ENCODE measurements at regions not wholly inside any gene's neighbourhood (a gene's known extent, or its start where the extent isn't known, plus 50 kb on each side); places are given as distances from the start of the nearest gene placed in this dataset.

DNA sequence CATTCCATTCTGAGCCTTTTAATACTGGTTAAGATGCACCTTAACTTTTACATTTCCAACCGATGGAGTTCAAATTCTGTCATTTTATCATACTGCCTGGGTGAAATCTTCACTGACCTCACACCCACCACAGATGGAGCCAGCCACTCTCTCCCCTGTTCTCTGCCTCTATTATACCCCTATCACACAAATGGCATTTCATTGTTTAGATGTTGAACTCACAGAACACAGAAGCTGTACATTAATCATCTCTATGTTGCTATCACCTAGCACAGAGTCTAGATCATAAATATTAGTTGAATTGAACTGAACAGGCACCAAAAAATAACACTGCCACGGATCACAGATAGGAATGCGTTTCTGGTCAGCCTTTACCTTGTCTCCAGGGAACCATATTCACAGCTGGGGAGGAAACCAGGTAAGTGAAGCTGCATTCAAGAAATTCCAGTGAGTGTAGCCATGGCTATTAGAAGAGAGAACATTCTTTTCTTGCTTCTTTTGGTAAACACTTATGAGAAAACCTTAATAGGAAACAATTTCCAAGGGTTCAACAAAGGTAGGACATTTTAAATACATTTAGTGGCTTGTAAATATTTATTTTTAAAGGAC, 194.9 kb upstream of the RMST start:
- ChIA-PET CTCF (no interaction called here), POLR2A (no interaction called here)
- no peak overlapping the region for H3K27ac ChIP-seq (ENCODE audit: insufficient read depth in 1 of 2, low read depth in 1 of 2, low read length in 2 of 2, poor library complexity in 1 of 2, severe bottlenecking in 2 of 2)

DNA sequence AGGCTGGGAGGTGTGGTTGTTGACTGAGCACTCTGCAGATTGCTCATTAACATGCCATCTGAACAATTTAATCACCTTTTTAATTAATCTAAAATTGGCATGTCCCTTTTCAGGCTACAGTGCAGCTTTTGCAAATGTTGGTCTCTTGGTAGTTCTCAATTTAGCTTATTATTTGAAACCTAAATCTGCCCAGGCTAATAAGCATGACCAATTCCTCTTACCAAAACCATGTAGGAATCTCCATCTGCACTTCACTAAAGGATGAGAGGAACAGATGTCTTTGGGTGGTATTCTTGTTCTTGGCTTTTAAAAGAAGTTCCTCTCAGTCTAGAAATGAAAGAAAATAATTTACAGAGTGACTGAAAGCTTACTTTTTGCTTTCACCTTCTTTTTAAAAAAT, 190.1 kb upstream of the RMST start:
- CTCF ChIA-PET, result no interaction called here
- DNase-seq, result no peak
- Histone ChIP-seq H3K27ac (ENCODE audit: insufficient read depth in 1 of 2, low read depth in 1 of 2, low read length in 2 of 2, poor library complexity in 1 of 2, severe bottlenecking in 2 of 2) (no peak overlapping the region), H3K4me1 (ENCODE audit: control extremely low read depth in 1 of 4, control insufficient read depth in 4 of 4, insufficient read depth in 4 of 4, low read length in 3 of 4) (no peaks in the 10 kb centered on the region), H3K36me3 (ENCODE audit: control insufficient read depth in 4 of 4, insufficient read depth in 4 of 4, low read length in 3 of 4) (no peaks in the 10 kb centered on the region), H3K4me3 (ENCODE audit: control insufficient read depth in 1 of 7, extremely low read depth in 1 of 7, insufficient read depth in 4 of 7, low read depth in 2 of 7, low read length in 6 of 7) (no peak overlapping the region), H3K27me3 (replicated peaks in 2 of 5; ENCODE audit: control insufficient read depth in 4 of 5, insufficient read depth in 5 of 5, low read length in 4 of 5) (peaks cover 0 to 27% (median 3%) of the 10 kb centered on the region in 5 experiments), H3K9me3 (ENCODE audit: control extremely low read depth in 1 of 5, control insufficient read depth in 4 of 5, insufficient read depth in 2 of 5, low read depth in 1 of 5, low read length in 4 of 5) (peaks cover 0 to 2% (median 0%) of the 10 kb centered on the region in 5 experiments)
- POLR2A ChIA-PET, result no interaction called here

More for the DNA sequence above, 194.9 kb upstream of the RMST start:
- no peaks in the 10 kb centered on the region for H3K4me1 ChIP-seq (ENCODE audit: control extremely low read depth in 1 of 4, control insufficient read depth in 4 of 4, insufficient read depth in 4 of 4, low read length in 3 of 4)
- DNase-seq, result no peak
- H3K9me3 ChIP-seq (ENCODE audit: control extremely low read depth in 1 of 5, control insufficient read depth in 4 of 5, insufficient read depth in 2 of 5, low read depth in 1 of 5, low read length in 4 of 5), result peaks cover 0 to 2% (median 0%) of the 10 kb centered on the region in 5 experiments
- no peak overlapping the region for H3K4me3 ChIP-seq (ENCODE audit: control insufficient read depth in 1 of 7, extremely low read depth in 1 of 7, insufficient read depth in 4 of 7, low read depth in 2 of 7, low read length in 6 of 7)
- WGBS (ENCODE audit: insufficient coverage), result 100% methylated on average over 2 of the region's 3 CpGs
- H3K36me3 ChIP-seq (ENCODE audit: control insufficient read depth in 4 of 4, insufficient read depth in 4 of 4, low read length in 3 of 4), result no peaks in the 10 kb centered on the region
- no peaks in the 10 kb centered on the region for H3K27me3 ChIP-seq (replicated peaks in 2 of 5; ENCODE audit: control insufficient read depth in 4 of 5, insufficient read depth in 5 of 5, low read length in 4 of 5)

DNA sequence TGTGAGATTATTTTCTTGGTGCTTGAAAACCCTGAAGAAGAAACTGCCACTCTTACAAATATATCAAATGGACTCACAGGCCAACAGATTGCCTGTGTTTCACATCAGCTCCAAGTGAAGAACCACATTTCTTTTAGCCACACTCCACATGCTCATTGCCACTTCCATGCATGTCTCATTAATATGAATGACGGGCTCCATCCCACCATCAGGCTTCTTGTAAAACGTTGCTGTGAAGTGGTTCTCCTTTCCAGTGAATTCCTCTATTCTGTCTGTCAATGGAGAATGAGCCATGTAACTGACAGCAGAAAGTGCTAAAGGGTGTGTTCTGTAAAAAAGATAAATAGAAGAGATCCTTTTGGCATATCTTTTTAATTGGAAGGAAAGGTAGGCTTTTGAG, 188.2 kb upstream of the RMST start:
- ChIA-PET CTCF (no interaction called here), POLR2A (no interaction called here)
- Histone ChIP-seq H3K4me3 (ENCODE audit: control insufficient read depth in 1 of 7, extremely low read depth in 1 of 7, insufficient read depth in 4 of 7, low read depth in 2 of 7, low read length in 6 of 7) (no peak overlapping the region), H3K4me1 (ENCODE audit: control extremely low read depth in 1 of 4, control insufficient read depth in 4 of 4, insufficient read depth in 4 of 4, low read length in 3 of 4) (no peaks in the 10 kb centered on the region), H3K27me3 (replicated peaks in 2 of 5; ENCODE audit: control insufficient read depth in 4 of 5, insufficient read depth in 5 of 5, low read length in 4 of 5) (peaks cover 0 to 27% (median 3%) of the 10 kb centered on the region in 5 experiments), H3K9me3 (ENCODE audit: control extremely low read depth in 1 of 5, control insufficient read depth in 4 of 5, insufficient read depth in 2 of 5, low read depth in 1 of 5, low read length in 4 of 5) (peaks cover 0 to 2% (median 0%) of the 10 kb centered on the region in 5 experiments), H3K27ac (ENCODE audit: insufficient read depth in 1 of 2, low read depth in 1 of 2, low read length in 2 of 2, poor library complexity in 1 of 2, severe bottlenecking in 2 of 2) (no peak overlapping the region), H3K36me3 (ENCODE audit: control insufficient read depth in 4 of 4, insufficient read depth in 4 of 4, low read length in 3 of 4) (no peaks in the 10 kb centered on the region)
- WGBS (ENCODE audit: insufficient coverage), result no CpG with 5 or more reads among the region's 2 CpGs
- DNase-seq, result no peak

DNA sequence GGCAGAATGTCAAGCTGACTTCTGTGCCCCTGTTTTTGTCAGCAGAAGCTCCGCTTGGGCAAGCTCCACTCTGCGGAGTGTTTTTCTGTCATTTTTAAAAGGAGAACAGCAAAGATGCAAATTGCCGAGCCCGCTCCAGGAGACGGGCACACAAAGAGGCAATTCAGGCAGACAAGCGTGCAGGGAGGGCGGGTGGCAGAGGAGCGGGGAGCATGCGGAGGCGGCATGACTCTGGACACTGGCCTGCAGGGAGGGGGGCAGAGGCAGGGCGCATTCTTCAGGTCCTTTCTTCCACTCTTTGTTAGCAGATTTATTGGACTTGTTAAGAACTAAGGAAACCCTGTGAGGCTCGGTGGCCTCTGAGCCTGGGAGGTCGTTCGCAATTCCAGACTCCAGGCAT, 187.3 kb upstream of the RMST start:
- Histone ChIP-seq H3K9me3 (ENCODE audit: control extremely low read depth in 1 of 5, control insufficient read depth in 4 of 5, insufficient read depth in 2 of 5, low read depth in 1 of 5, low read length in 4 of 5) (peaks cover 0 to 2% (median 0%) of the 10 kb centered on the region in 5 experiments), H3K27ac (ENCODE audit: insufficient read depth in 1 of 2, low read depth in 1 of 2, low read length in 2 of 2, poor library complexity in 1 of 2, severe bottlenecking in 2 of 2) (no peak overlapping the region), H3K4me3 (ENCODE audit: control insufficient read depth in 1 of 7, extremely low read depth in 1 of 7, insufficient read depth in 4 of 7, low read depth in 2 of 7, low read length in 6 of 7) (no peak overlapping the region), H3K27me3 (replicated peaks in 2 of 5; ENCODE audit: control insufficient read depth in 4 of 5, insufficient read depth in 5 of 5, low read length in 4 of 5) (peaks cover 0 to 27% (median 3%) of the 10 kb centered on the region in 5 experiments), H3K4me1 (ENCODE audit: control extremely low read depth in 1 of 4, control insufficient read depth in 4 of 4, insufficient read depth in 4 of 4, low read length in 3 of 4) (no peaks in the 10 kb centered on the region), H3K36me3 (ENCODE audit: control insufficient read depth in 4 of 4, insufficient read depth in 4 of 4, low read length in 3 of 4) (no peaks in the 10 kb centered on the region)
- ChIA-PET CTCF (no interaction called here), POLR2A (no interaction called here)
- WGBS (ENCODE audit: insufficient coverage), result 16% methylated on average over 12 of the region's 14 CpGs
- DNase-seq, result no peak

DNA sequence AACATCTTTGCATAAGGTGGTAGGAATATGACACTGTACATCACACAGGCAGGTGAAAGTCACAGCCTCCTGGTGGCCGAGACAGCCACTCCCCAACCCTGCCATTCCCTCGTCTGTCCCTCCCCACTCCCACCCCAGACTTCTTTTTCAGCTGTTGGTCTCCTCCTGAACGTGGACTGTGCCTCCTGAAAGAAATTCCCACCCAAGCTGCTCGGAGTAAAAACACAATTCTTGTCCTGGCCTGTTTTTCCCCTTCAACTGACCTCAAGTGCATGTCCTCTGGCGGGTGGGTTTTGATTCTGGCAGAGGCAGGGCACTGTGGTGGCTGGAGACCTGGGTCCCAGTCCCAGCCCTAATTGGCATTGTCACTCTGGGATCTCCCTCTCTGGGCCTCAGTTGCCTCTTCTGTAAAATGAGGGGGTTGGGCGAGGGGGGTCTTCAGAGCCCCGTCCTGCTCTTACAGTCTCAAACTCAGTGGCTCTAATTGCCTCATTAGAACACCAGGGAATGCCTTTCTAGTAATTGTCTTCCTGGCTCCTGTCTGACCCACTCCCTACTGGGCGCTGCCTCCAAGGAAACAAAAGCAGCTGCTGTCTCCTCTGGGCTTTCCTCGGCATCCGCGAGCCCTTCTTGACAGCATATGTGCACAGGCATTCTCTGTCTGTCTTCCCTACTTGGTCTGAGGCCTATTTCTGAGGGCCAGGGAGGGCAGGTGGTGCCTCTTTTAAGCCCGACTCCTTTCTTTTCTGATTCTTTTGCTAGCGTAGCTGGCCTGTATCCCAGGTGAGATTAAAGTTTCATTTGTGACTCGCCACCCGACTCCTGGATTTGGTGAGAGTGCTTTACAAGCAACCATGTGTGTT, 186.6 kb upstream of the RMST start:
- H3K36me3 ChIP-seq (ENCODE audit: control insufficient read depth in 4 of 4, insufficient read depth in 4 of 4, low read length in 3 of 4), result no peaks in the 10 kb centered on the region
- H3K9me3 ChIP-seq (ENCODE audit: control extremely low read depth in 1 of 5, control insufficient read depth in 4 of 5, insufficient read depth in 2 of 5, low read depth in 1 of 5, low read length in 4 of 5), result peaks cover 0 to 2% (median 0%) of the 10 kb centered on the region in 5 experiments
- H3K4me3 ChIP-seq (ENCODE audit: control insufficient read depth in 1 of 7, extremely low read depth in 1 of 7, insufficient read depth in 4 of 7, low read depth in 2 of 7, low read length in 6 of 7), result no peak overlapping the region
- DNase-seq, result no peak
- POLR2A ChIA-PET, result no interaction called here
- 83% methylated on average over 12 of the region's 15 CpGs for WGBS (ENCODE audit: insufficient coverage)
- peaks cover 0 to 27% (median 3%) of the 10 kb centered on the region in 5 experiments for H3K27me3 ChIP-seq (replicated peaks in 2 of 5; ENCODE audit: control insufficient read depth in 4 of 5, insufficient read depth in 5 of 5, low read length in 4 of 5)
- no peaks in the 10 kb centered on the region for H3K4me1 ChIP-seq (ENCODE audit: control extremely low read depth in 1 of 4, control insufficient read depth in 4 of 4, insufficient read depth in 4 of 4, low read length in 3 of 4)
- CTCF ChIA-PET, result no interaction called here
- no peak overlapping the region for H3K27ac ChIP-seq (ENCODE audit: insufficient read depth in 1 of 2, low read depth in 1 of 2, low read length in 2 of 2, poor library complexity in 1 of 2, severe bottlenecking in 2 of 2)

DNA sequence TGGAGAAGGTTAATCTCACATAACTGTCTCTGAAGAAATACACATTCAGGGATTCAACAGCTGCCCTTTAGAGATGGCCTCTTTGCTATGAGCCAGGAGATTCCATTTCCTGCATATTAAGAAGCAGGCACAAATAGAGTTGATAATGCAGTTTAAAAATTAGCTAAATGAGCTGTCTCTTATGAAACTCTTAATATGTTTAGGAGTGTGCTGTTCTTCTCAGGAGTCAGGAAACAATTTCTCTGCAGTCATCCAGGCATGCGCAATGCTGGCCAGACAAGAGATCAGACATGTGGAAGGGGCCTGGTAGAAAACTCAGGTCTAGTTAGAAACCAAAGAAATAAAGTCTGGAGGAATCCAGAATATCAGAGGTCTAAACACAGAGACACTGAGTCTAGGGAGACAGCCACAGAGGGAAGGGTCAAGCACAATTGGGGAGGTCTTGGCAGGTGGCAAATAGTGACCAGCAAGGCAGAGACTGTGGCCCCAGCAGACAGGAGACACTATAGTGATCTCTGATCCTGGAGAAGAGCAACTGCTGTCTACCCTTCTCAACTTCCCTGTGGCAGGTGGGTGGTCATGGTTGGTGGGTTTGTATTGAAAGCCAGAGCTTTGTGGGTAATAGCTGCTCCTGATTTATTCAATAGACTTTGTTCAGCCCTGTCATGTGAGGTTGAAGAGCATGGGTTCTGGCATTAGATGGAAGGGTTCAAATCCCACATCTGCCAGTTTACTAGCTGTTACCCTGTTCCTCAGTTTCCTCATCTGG, 185.8 kb upstream of the RMST start:
- POLR2A ChIA-PET, result no interaction called here
- no peaks in the 10 kb centered on the region for H3K36me3 ChIP-seq (ENCODE audit: control insufficient read depth in 4 of 4, insufficient read depth in 4 of 4, low read length in 3 of 4)
- H3K27ac ChIP-seq (ENCODE audit: insufficient read depth in 1 of 2, low read depth in 1 of 2, low read length in 2 of 2, poor library complexity in 1 of 2, severe bottlenecking in 2 of 2), result no peak overlapping the region
- peaks cover 0 to 2% (median 0%) of the 10 kb centered on the region in 5 experiments for H3K9me3 ChIP-seq (ENCODE audit: control extremely low read depth in 1 of 5, control insufficient read depth in 4 of 5, insufficient read depth in 2 of 5, low read depth in 1 of 5, low read length in 4 of 5)
- peaks cover 0 to 27% (median 3%) of the 10 kb centered on the region in 5 experiments for H3K27me3 ChIP-seq (replicated peaks in 2 of 5; ENCODE audit: control insufficient read depth in 4 of 5, insufficient read depth in 5 of 5, low read length in 4 of 5)
- no CpG with 5 or more reads among the region's 1 CpG for WGBS (ENCODE audit: insufficient coverage)
- no peak for DNase-seq
- H3K4me1 ChIP-seq (ENCODE audit: control extremely low read depth in 1 of 4, control insufficient read depth in 4 of 4, insufficient read depth in 4 of 4, low read length in 3 of 4), result no peaks in the 10 kb centered on the region
- CTCF ChIA-PET, result no interaction called here
- H3K4me3 ChIP-seq (ENCODE audit: control insufficient read depth in 1 of 7, extremely low read depth in 1 of 7, insufficient read depth in 4 of 7, low read depth in 2 of 7, low read length in 6 of 7), result no peak overlapping the region

DNA sequence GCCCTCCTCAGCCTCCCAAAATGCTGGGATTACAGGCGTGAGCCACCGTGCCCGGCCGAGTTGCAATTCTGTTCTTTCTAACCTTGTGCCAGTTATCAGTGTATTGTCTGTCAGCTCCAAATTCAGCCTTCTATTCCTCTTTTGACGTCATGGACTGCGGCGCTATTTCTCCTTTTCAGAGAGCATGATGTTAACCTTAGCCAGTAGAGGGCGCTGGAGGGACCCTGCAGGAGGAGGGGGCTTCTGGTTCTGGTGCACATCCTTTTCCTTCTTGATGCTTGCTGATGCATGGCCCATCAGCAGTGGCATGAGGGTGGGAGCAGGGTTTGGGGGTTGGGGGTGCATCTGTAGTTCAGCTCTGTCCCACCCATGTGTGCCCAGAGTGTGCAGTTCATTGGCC, 179.3 kb upstream of the RMST start:
- no peaks in the 10 kb centered on the region for H3K4me1 ChIP-seq (ENCODE audit: control extremely low read depth in 1 of 4, control insufficient read depth in 4 of 4, insufficient read depth in 4 of 4, low read length in 3 of 4)
- H3K27me3 ChIP-seq (replicated peaks in 2 of 5; ENCODE audit: control insufficient read depth in 4 of 5, insufficient read depth in 5 of 5, low read length in 4 of 5), result no peaks in the 10 kb centered on the region
- peaks cover 0 to 1% (median 0%) of the 10 kb centered on the region in 5 experiments for H3K9me3 ChIP-seq (ENCODE audit: control extremely low read depth in 1 of 5, control insufficient read depth in 4 of 5, insufficient read depth in 2 of 5, low read depth in 1 of 5, low read length in 4 of 5)
- no peak for DNase-seq
- CTCF ChIA-PET, result no interaction called here
- POLR2A ChIA-PET, result no interaction called here
- H3K36me3 ChIP-seq (ENCODE audit: control insufficient read depth in 4 of 4, insufficient read depth in 4 of 4, low read length in 3 of 4), result no peaks in the 10 kb centered on the region
- H3K4me3 ChIP-seq (ENCODE audit: control insufficient read depth in 1 of 7, extremely low read depth in 1 of 7, insufficient read depth in 4 of 7, low read depth in 2 of 7, low read length in 6 of 7), result no peak overlapping the region
- WGBS (ENCODE audit: insufficient coverage), result 89% methylated on average over 8 of the region's 8 CpGs
- no peak overlapping the region for H3K27ac ChIP-seq (ENCODE audit: insufficient read depth in 1 of 2, low read depth in 1 of 2, low read length in 2 of 2, poor library complexity in 1 of 2, severe bottlenecking in 2 of 2)
